Breast epithelium (tissue), 3 donors: ENCODE measurements at regions not wholly inside any gene's neighbourhood (a gene's known extent, or its start where the extent isn't known, plus 50 kb on each side); places are given as distances from the start of the nearest gene placed in this dataset.
"Not testable (repeated sequence)": the region's sequence is repeated elsewhere in the genome, so short reads cannot be mapped to it uniquely, and the experiment has no call there.

Experiments
- POLR2A ChIP-seq: fragments of 450-650 bp; IDR thresholded peaks from one replicate; pipeline ENCODE4 v1.6.1; 2016; ENCODE audit warnings: antibody characterized with exemption, mild to moderate bottlenecking, moderate library complexity
- POLR2AphosphoS5 ChIP-seq, 3 donors: sonication (generic); formaldehyde crosslinking; IDR thresholded peaks; one replicate each; pipeline ENCODE4 v1.6.1; 2017; ENCODE audit warnings: antibody characterized with exemption in 3 of 3
- TF ChIP-seq, protein P1 (sequence below), 3 donors: fragments of 450-650 bp; IDR thresholded peaks; one replicate each; pipeline ENCODE4 v1.5.1; 2016 to 2017; ENCODE audit warnings: antibody characterized with exemption in 3 of 3, mild to moderate bottlenecking in 3 of 3, moderate library complexity in 3 of 3

- TF ChIP-seq, protein P1, sequence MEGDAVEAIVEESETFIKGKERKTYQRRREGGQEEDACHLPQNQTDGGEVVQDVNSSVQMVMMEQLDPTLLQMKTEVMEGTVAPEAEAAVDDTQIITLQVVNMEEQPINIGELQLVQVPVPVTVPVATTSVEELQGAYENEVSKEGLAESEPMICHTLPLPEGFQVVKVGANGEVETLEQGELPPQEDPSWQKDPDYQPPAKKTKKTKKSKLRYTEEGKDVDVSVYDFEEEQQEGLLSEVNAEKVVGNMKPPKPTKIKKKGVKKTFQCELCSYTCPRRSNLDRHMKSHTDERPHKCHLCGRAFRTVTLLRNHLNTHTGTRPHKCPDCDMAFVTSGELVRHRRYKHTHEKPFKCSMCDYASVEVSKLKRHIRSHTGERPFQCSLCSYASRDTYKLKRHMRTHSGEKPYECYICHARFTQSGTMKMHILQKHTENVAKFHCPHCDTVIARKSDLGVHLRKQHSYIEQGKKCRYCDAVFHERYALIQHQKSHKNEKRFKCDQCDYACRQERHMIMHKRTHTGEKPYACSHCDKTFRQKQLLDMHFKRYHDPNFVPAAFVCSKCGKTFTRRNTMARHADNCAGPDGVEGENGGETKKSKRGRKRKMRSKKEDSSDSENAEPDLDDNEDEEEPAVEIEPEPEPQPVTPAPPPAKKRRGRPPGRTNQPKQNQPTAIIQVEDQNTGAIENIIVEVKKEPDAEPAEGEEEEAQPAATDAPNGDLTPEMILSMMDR (IDR thresholded peaks at IDR 0.05), result not testable (repeated sequence)
- TF ChIP-seq POLR2AphosphoS5 (IDR thresholded peaks at IDR 0.05); POLR2A: not testable (repeated sequence)
These were observed 50.1 kb upstream of the ATP5PO start for GRCh38 chr21:33965662-33966061.
